Activated naive CD8-positive, alpha-beta T cell treated with anti-CD3 and anti-CD28 coated beads for 36 hours (primary cell): ENCODE measurements at regions not wholly inside any gene's neighbourhood (a gene's known extent, or its start where the extent isn't known, plus 50 kb on each side); places are given as distances from the start of the nearest gene placed in this dataset.

Source experiments
- DNase-seq: peaks from one replicate; pipeline ENCODE4 v3.0.0; 2021
- H3K27ac Mint-ChIP-seq: one replicate; pipeline ENCODE4 v1.8.0; 2022; ENCODE audit warnings: mild to moderate bottlenecking, moderate library complexity, mixed read lengths
- H3K27me3 Mint-ChIP-seq: one replicate; pipeline ENCODE4 v1.8.0; 2022; ENCODE audit warnings: mild to moderate bottlenecking, mixed read lengths
- H3K36me3 Mint-ChIP-seq: one replicate; pipeline ENCODE4 v1.8.0; 2021; ENCODE audit warnings: mild to moderate bottlenecking, mixed read lengths
- H3K4me1 Mint-ChIP-seq: one replicate; pipeline ENCODE4 v1.8.0; 2021; ENCODE audit warnings: mixed read lengths
- H3K4me3 Mint-ChIP-seq: one replicate; pipeline ENCODE4 v1.8.0; 2022; ENCODE audit warnings: mild to moderate bottlenecking, moderate library complexity, mixed read lengths
- H3K9me3 Mint-ChIP-seq: one replicate; pipeline ENCODE4 v1.8.0; 2022; ENCODE audit warnings: mixed read lengths

GRCh38 chr2:64751286-64752260 is 97.9 kb upstream of the SERTAD2 start:
- H3K27ac Mint-ChIP-seq = peak overlapping the region; percentile 97
- peak overlapping the region; percentile 94 for H3K4me3 Mint-ChIP-seq
- DNase-seq = no peak
- H3K36me3 Mint-ChIP-seq = no peaks in the 10 kb centered on the region
- no peaks in the 10 kb centered on the region for H3K27me3 Mint-ChIP-seq
- peaks cover 22% of the 10 kb centered on the region for H3K4me1 Mint-ChIP-seq
- no peaks in the 10 kb centered on the region for H3K9me3 Mint-ChIP-seq

GRCh38 chr2:64753399-64753798 is 99.7 kb upstream of the SERTAD2 start:
- Mint-ChIP-seq H3K9me3 (no peaks in the 10 kb centered on the region), H3K4me3 (no peak overlapping the region), H3K36me3 (no peaks in the 10 kb centered on the region), H3K27me3 (no peaks in the 10 kb centered on the region), H3K4me1 (peaks cover 19% of the 10 kb centered on the region), H3K27ac (no peak overlapping the region)
- DNase-seq = no peak

GRCh38 chr2:64754570-64754969 is 100.9 kb upstream of the SERTAD2 start:
- no peak overlapping the region for H3K27ac Mint-ChIP-seq
- H3K4me1 Mint-ChIP-seq = peaks cover 9% of the 10 kb centered on the region
- no peaks in the 10 kb centered on the region for H3K36me3 Mint-ChIP-seq
- H3K27me3 Mint-ChIP-seq = no peaks in the 10 kb centered on the region
- H3K4me3 Mint-ChIP-seq = no peak overlapping the region
- DNase-seq = no peak
- no peaks in the 10 kb centered on the region for H3K9me3 Mint-ChIP-seq

- no peak for DNase-seq
- no peaks in the 10 kb centered on the region for H3K36me3 Mint-ChIP-seq
- peaks cover 7% of the 10 kb centered on the region for H3K4me1 Mint-ChIP-seq
- H3K27me3 Mint-ChIP-seq = no peaks in the 10 kb centered on the region
- no peak overlapping the region for H3K4me3 Mint-ChIP-seq
- H3K27ac Mint-ChIP-seq = no peak overlapping the region
- no peaks in the 10 kb centered on the region for H3K9me3 Mint-ChIP-seq
These were observed 103.4 kb upstream of the SERTAD2 start for GRCh38 chr2:64757126-64757525.

- H3K36me3 Mint-ChIP-seq = no peaks in the 10 kb centered on the region
- no peak overlapping the region for H3K4me3 Mint-ChIP-seq
- no peaks in the 10 kb centered on the region for H3K27me3 Mint-ChIP-seq
- no peaks in the 10 kb centered on the region for H3K9me3 Mint-ChIP-seq
- peaks cover 18% of the 10 kb centered on the region for H3K4me1 Mint-ChIP-seq
- no peak for DNase-seq
- no peak overlapping the region for H3K27ac Mint-ChIP-seq
These were observed 106.4 kb upstream of the SERTAD2 start for GRCh38 chr2:64760128-64760527.

GRCh38 chr2:64762301-64762997 is 108.7 kb upstream of the SERTAD2 start:
- no peak for DNase-seq
- Mint-ChIP-seq H3K27me3 (no peaks in the 10 kb centered on the region), H3K4me1 (peaks cover 31% of the 10 kb centered on the region), H3K9me3 (no peaks in the 10 kb centered on the region), H3K36me3 (no peaks in the 10 kb centered on the region), H3K4me3 (no peak overlapping the region), H3K27ac (peak overlapping the region; percentile 6)

GRCh38 chr2:64763126-64763525 is 109.4 kb upstream of the SERTAD2 start:
- H3K4me3 Mint-ChIP-seq = no peak overlapping the region
- no peaks in the 10 kb centered on the region for H3K27me3 Mint-ChIP-seq
- no peaks in the 10 kb centered on the region for H3K9me3 Mint-ChIP-seq
- H3K4me1 Mint-ChIP-seq = peaks cover 34% of the 10 kb centered on the region
- H3K27ac Mint-ChIP-seq = no peak overlapping the region
- H3K36me3 Mint-ChIP-seq = no peaks in the 10 kb centered on the region
- DNase-seq = no peak

GRCh38 chr2:64765160-64765805 is 111.6 kb upstream of the SERTAD2 start:
- Mint-ChIP-seq H3K9me3 (no peaks in the 10 kb centered on the region), H3K4me3 (no peak overlapping the region), H3K4me1 (peaks cover 46% of the 10 kb centered on the region), H3K36me3 (no peaks in the 10 kb centered on the region), H3K27ac (no peak overlapping the region), H3K27me3 (no peaks in the 10 kb centered on the region)
- no peak for DNase-seq

- H3K36me3 Mint-ChIP-seq = no peaks in the 10 kb centered on the region
These were observed 113.3 kb upstream of the SERTAD2 start for GRCh38 chr2:64766841-64767669.

GRCh38 chr2:64767670-64768468 is 114.2 kb upstream of the SERTAD2 start:
- no peaks in the 10 kb centered on the region for H3K36me3 Mint-ChIP-seq
- H3K27ac Mint-ChIP-seq = peak overlapping the region; percentile 93
- no peaks in the 10 kb centered on the region for H3K9me3 Mint-ChIP-seq
- H3K4me1 Mint-ChIP-seq = peaks cover 41% of the 10 kb centered on the region
- H3K4me3 Mint-ChIP-seq = peak overlapping the region; percentile 86
- H3K27me3 Mint-ChIP-seq = no peaks in the 10 kb centered on the region
- peak; percentile 84 for DNase-seq

More at GRCh38 chr2:64766841-64767669, 113.3 kb upstream of the SERTAD2 start:
- H3K27me3 Mint-ChIP-seq = no peaks in the 10 kb centered on the region
- peak overlapping the region; percentile 86 for H3K4me3 Mint-ChIP-seq
- peak overlapping the region; percentile 93 for H3K27ac Mint-ChIP-seq
- H3K9me3 Mint-ChIP-seq = no peaks in the 10 kb centered on the region
- no peak for DNase-seq
- peaks cover 49% of the 10 kb centered on the region for H3K4me1 Mint-ChIP-seq

- DNase-seq = no peak
- no peaks in the 10 kb centered on the region for H3K27me3 Mint-ChIP-seq
- peaks cover 34% of the 10 kb centered on the region for H3K4me1 Mint-ChIP-seq
- H3K27ac Mint-ChIP-seq = peak overlapping the region; percentile 92
- peak overlapping the region; percentile 82 for H3K4me3 Mint-ChIP-seq
- H3K9me3 Mint-ChIP-seq = no peaks in the 10 kb centered on the region
- H3K36me3 Mint-ChIP-seq = no peaks in the 10 kb centered on the region
These were observed 114.8 kb upstream of the SERTAD2 start for GRCh38 chr2:64768491-64769005.

GRCh38 chr2:64769392-64770044 is 115.8 kb upstream of the SERTAD2 start:
- Mint-ChIP-seq H3K4me3 (no peak overlapping the region), H3K9me3 (no peaks in the 10 kb centered on the region), H3K27me3 (no peaks in the 10 kb centered on the region), H3K4me1 (peaks cover 32% of the 10 kb centered on the region), H3K27ac (no peak overlapping the region), H3K36me3 (no peaks in the 10 kb centered on the region)
- DNase-seq = no peak

GRCh38 chr2:64770137-64770780 is 116.5 kb upstream of the SERTAD2 start:
- no peak for DNase-seq
- Mint-ChIP-seq H3K27ac (no peak overlapping the region), H3K9me3 (no peaks in the 10 kb centered on the region), H3K36me3 (no peaks in the 10 kb centered on the region), H3K27me3 (no peaks in the 10 kb centered on the region), H3K4me1 (peaks cover 32% of the 10 kb centered on the region), H3K4me3 (no peak overlapping the region)
